H9 (cell line): ENCODE measurements at regions not wholly inside any gene's neighbourhood (a gene's known extent, or its start where the extent isn't known, plus 50 kb on each side); places are given as distances from the start of the nearest gene placed in this dataset.

ENCODE experiments used
- DNase-seq: peaks from one replicate; pipeline ENCODE4 v3.0.0-alpha.2; 2017
- H2AFZ ChIP-seq: one replicate; pipeline ENCODE4 v1.6.1; 2013; ENCODE audit warnings: mild to moderate bottlenecking, low read length, control low read depth, moderate library complexity
- H2AK5ac ChIP-seq: 2 replicates; pipeline ENCODE4 v1.6.1; 2013; ENCODE audit warnings: low read length, control low read depth, mixed read lengths; ENCODE audit not compliant: insufficient read length
- H2BK120ac ChIP-seq: one replicate; pipeline ENCODE4 v1.6.1; 2013; ENCODE audit warnings: low read depth, mild to moderate bottlenecking, low read length, control low read depth, inconsistent platforms; ENCODE audit not compliant: poor library complexity, severe bottlenecking
- H2BK12ac ChIP-seq: 2 replicates; pipeline ENCODE4 v1.6.1; 2013; ENCODE audit warnings: low read length, control low read depth, mixed read lengths, low read depth; ENCODE audit not compliant: insufficient read length
- H2BK15ac ChIP-seq: 2 replicates; pipeline ENCODE4 v1.6.1; 2013; ENCODE audit warnings: low read depth, low read length, control low read depth
- H2BK20ac ChIP-seq: one replicate; pipeline ENCODE4 v1.6.1; 2013; ENCODE audit warnings: low read depth, mild to moderate bottlenecking, low read length, control low read depth, inconsistent platforms; ENCODE audit not compliant: poor library complexity, severe bottlenecking
- H2BK5ac ChIP-seq: 2 replicates; pipeline ENCODE4 v1.6.1; 2013; ENCODE audit warnings: low read length, control low read depth, mixed read lengths; ENCODE audit not compliant: insufficient read length
- H3K14ac ChIP-seq: 2 replicates; pipeline ENCODE4 v1.6.1; 2013; ENCODE audit warnings: low read length, control low read depth; ENCODE audit not compliant: insufficient read depth
- H3K18ac ChIP-seq: 2 replicates; pipeline ENCODE4 v1.6.1; 2013; ENCODE audit warnings: low read depth, mild to moderate bottlenecking, mixed read lengths, low read length, control low read depth; ENCODE audit not compliant: insufficient read length
- H3K23ac ChIP-seq: 2 replicates; pipeline ENCODE4 v1.6.1; 2013; ENCODE audit warnings: low read length, control low read depth, mixed read lengths, low read depth; ENCODE audit not compliant: insufficient read length
- H3K23me2 ChIP-seq: 2 replicates; pipeline ENCODE4 v1.6.1; 2013; ENCODE audit warnings: low read depth, mild to moderate bottlenecking, mixed read lengths, low read length, control low read depth; ENCODE audit not compliant: insufficient read length, poor library complexity, severe bottlenecking
- H3K27ac ChIP-seq: 2 replicates; pipeline ENCODE4 v1.5.1; 2013; ENCODE audit warnings: low read length, control low read depth, mixed read lengths, low read depth; ENCODE audit not compliant: insufficient read length
- H3K27me3 ChIP-seq: 2 replicates; pipeline ENCODE4 v1.6.1; 2013; ENCODE audit warnings: low read length, control low read depth, inconsistent platforms; ENCODE audit not compliant: insufficient read depth
- H3K4ac ChIP-seq: 2 replicates; pipeline ENCODE4 v1.6.1; 2013; ENCODE audit warnings: low read depth, mild to moderate bottlenecking, control low read depth, inconsistent platforms, low read length, moderate library complexity
- H3K4me1 ChIP-seq: 2 replicates; pipeline ENCODE4 v1.6.1; 2013; ENCODE audit warnings: low read length, control low read depth, inconsistent platforms; ENCODE audit not compliant: insufficient read depth
- H3K4me2 ChIP-seq: 2 replicates; pipeline ENCODE4 v1.6.1; 2013; ENCODE audit warnings: low read length, control low read depth, mixed read lengths; ENCODE audit not compliant: insufficient read length, insufficient read depth
- H3K56ac ChIP-seq: 2 replicates; pipeline ENCODE4 v1.6.1; 2013; ENCODE audit warnings: low read depth, mild to moderate bottlenecking, mixed read lengths, low read length, control low read depth; ENCODE audit not compliant: insufficient read length
- H3K79me1 ChIP-seq: 2 replicates; pipeline ENCODE4 v1.6.1; 2013; ENCODE audit warnings: low read depth, mild to moderate bottlenecking, moderate library complexity, low read length, control low read depth, inconsistent platforms; ENCODE audit not compliant: insufficient read depth, poor library complexity, severe bottlenecking
- H3K79me2 ChIP-seq: 2 replicates; pipeline ENCODE4 v1.6.1; 2013; ENCODE audit warnings: low read length, control low read depth, inconsistent platforms; ENCODE audit not compliant: insufficient read depth
- H3K9ac ChIP-seq: 2 replicates; pipeline ENCODE4 v1.6.1; 2013; ENCODE audit warnings: low read length, control low read depth, mixed read lengths; ENCODE audit not compliant: insufficient read length; ENCODE audit errors: extremely low read depth
- H3K9me3 ChIP-seq: one replicate; pipeline ENCODE4 v1.6.1; 2013; ENCODE audit warnings: low read depth, low read length, inconsistent platforms; ENCODE audit not compliant: control insufficient read depth
- H3T11ph ChIP-seq: one replicate; pipeline ENCODE4 v1.6.1; 2013; ENCODE audit warnings: mild to moderate bottlenecking, low read length, control low read depth, inconsistent platforms
- H4K20me1 ChIP-seq: one replicate; pipeline ENCODE4 v1.6.1; 2013; ENCODE audit not compliant: control insufficient read depth, insufficient read length, insufficient read depth
- H4K5ac ChIP-seq: 2 replicates; pipeline ENCODE4 v1.6.1; 2013; ENCODE audit warnings: low read depth, mild to moderate bottlenecking, mixed read lengths, low read length, control low read depth; ENCODE audit not compliant: insufficient read length
- H4K8ac ChIP-seq: replicated peaks from 2 replicates; pipeline ENCODE4 v1.6.1; 2013; ENCODE audit warnings: low read length, control low read depth, mixed read lengths, low read depth; ENCODE audit not compliant: insufficient read length
- H4K91ac ChIP-seq: 2 replicates; pipeline ENCODE4 v1.6.1; 2013; ENCODE audit warnings: low read depth, mild to moderate bottlenecking, moderate library complexity, mixed read lengths, low read length, control low read depth; ENCODE audit not compliant: insufficient read length
- H3K27ac Mint-ChIP-seq, 3 experiments: 2 replicates in 2 of 3; 3 replicates in 1 of 3; pipeline ENCODE4 v1.8.0; 2020 to 2021; ENCODE audit warnings: mixed read lengths in 3 of 3, mild to moderate bottlenecking in 1 of 3, moderate library complexity in 1 of 3
- H3K27me3 Mint-ChIP-seq: 2 replicates; pipeline ENCODE4 v1.8.0; 2021; ENCODE audit warnings: low read depth, mild to moderate bottlenecking, moderate library complexity, mixed read lengths
- H3K36me3 Mint-ChIP-seq, 3 experiments: 2 replicates in 2 of 3; 3 replicates in 1 of 3; pipeline ENCODE4 v1.8.0; 2020 to 2021; ENCODE audit warnings: low read depth in 3 of 3, mixed read lengths in 3 of 3; ENCODE audit not compliant: insufficient read depth in 1 of 3
- H3K4me1 Mint-ChIP-seq, 2 experiments: 2 replicates each; pipeline ENCODE4 v1.8.0; 2020; ENCODE audit warnings: mixed read lengths in 2 of 2
- H3K4me3 Mint-ChIP-seq, 2 experiments: 2 replicates in 1 of 2; 3 replicates in 1 of 2; pipeline ENCODE4 v1.8.0; 2020 to 2021; ENCODE audit warnings: mild to moderate bottlenecking in 2 of 2, mixed read lengths in 2 of 2, moderate library complexity in 1 of 2
- H3K9me3 Mint-ChIP-seq, 2 experiments: 2 replicates in 1 of 2; 3 replicates in 1 of 2; pipeline ENCODE4 v1.8.0; 2020; ENCODE audit warnings: mild to moderate bottlenecking in 2 of 2, mixed read lengths in 2 of 2, moderate library complexity in 1 of 2
- CTCF ChIP-seq: fragments of 200-600 bp; sonication (generic); conservative IDR thresholded peaks from 3 replicates; pipeline ENCODE4 v1.8.0; 2021; ENCODE audit warnings: antibody characterized with exemption, mild to moderate bottlenecking
- WGBS: extraction: QIAGEN DNeasy Blood & Tissue Kit; methylation state at CpG from one replicate; pipeline ENCODE4 v1.1.7; 2013; ENCODE audit warnings: missing lambda C conversion rate, low lambda C conversion rate, mixed read lengths; ENCODE audit not compliant: insufficient read length; ENCODE audit errors: extremely low coverage; 5-methylcytosine and 5-hydroxymethylcytosine counted together

GRCh38 chr9:89657765-89658164 lies 53.0 kb downstream of the GADD45G start:
- H3K23ac ChIP-seq: no peak overlapping the region
- H4K20me1 ChIP-seq: no peaks in the 10 kb centered on the region
- no peak overlapping the region for H4K91ac ChIP-seq
- H3K79me1 ChIP-seq: no peaks in the 10 kb centered on the region
- H2AFZ ChIP-seq: no peak overlapping the region
- no peak overlapping the region for H4K5ac ChIP-seq
- H3K4me1 Mint-ChIP-seq: peaks cover 57 to 64% of the 10 kb centered on the region in 2 experiments
- DNase-seq: no peak
- peaks cover 0 to 2% (median 0%) of the 10 kb centered on the region in 3 experiments; a peak in 1 of 7 replicates for H3K36me3 Mint-ChIP-seq
- no CpG with 5 or more reads among the region's 4 CpGs for WGBS
- no peak overlapping the region for H3K9ac ChIP-seq
- no peak overlapping the region for H2BK120ac ChIP-seq
- H3K9me3 Mint-ChIP-seq: no peaks in the 10 kb centered on the region
- H2BK15ac ChIP-seq: no peak overlapping the region
- H3K79me2 ChIP-seq: no peaks in the 10 kb centered on the region
- H3K27ac Mint-ChIP-seq: no peak overlapping the region
- no peak overlapping the region for H3K4me2 ChIP-seq
- no peak overlapping the region for H2AK5ac ChIP-seq
- H2BK5ac ChIP-seq: no peak overlapping the region
- no peak overlapping the region for H3K56ac ChIP-seq
- no peaks in the 10 kb centered on the region; the same call in 1 of the 2 replicates for H3K27me3 ChIP-seq
- H3K4me3 Mint-ChIP-seq: no peak overlapping the region
- H3K9me3 ChIP-seq: no peaks in the 10 kb centered on the region
- no peak overlapping the region for H3K18ac ChIP-seq
- H3K4ac ChIP-seq: no peak overlapping the region
- H4K8ac ChIP-seq: no peak overlapping the region
- H2BK20ac ChIP-seq: no peak overlapping the region
- peaks cover 23% of the 10 kb centered on the region for H3K27me3 Mint-ChIP-seq
- no peak for TF ChIP-seq CTCF
- no peak overlapping the region for H3K14ac ChIP-seq
- no peaks in the 10 kb centered on the region for H3K23me2 ChIP-seq
- no peak overlapping the region for H2BK12ac ChIP-seq
- H3K4me1 ChIP-seq: peaks cover 7% of the 10 kb centered on the region; the same call in 1 of the 2 replicates
- H3K27ac ChIP-seq: no peak overlapping the region
- H3T11ph ChIP-seq: no peak overlapping the region
